Activated T-cell treated with anti-CD3 and anti-CD28 coated beads for 48 hours (primary cell): ENCODE measurements at regions not wholly inside any gene's neighbourhood (a gene's known extent, or its start where the extent isn't known, plus 50 kb on each side); places are given as distances from the start of the nearest gene placed in this dataset.

Experiments used
- DNase-seq: peaks from one replicate; pipeline ENCODE4 v3.0.0-alpha.2; 2020; ENCODE audit warnings: low read depth

GRCh38 chr22:48275412-48275811, 1513.0 kb downstream of the TBC1D22A start:
- DNase-seq = no peak

GRCh38 chr22:48270731-48271130, 1508.3 kb downstream of the TBC1D22A start:
- DNase-seq = no peak

GRCh38 chr22:48268771-48269552, 1506.5 kb downstream of the TBC1D22A start:
- no peak for DNase-seq

- DNase-seq = no peak
These were observed 1505.8 kb downstream of the TBC1D22A start for GRCh38 chr22:48268293-48268692.

GRCh38 chr22:48267681-48268080, 1505.2 kb downstream of the TBC1D22A start:
- DNase-seq = no peak

GRCh38 chr22:48265000-48265625, 1502.7 kb downstream of the TBC1D22A start:
- DNase-seq = no peak

- no peak for DNase-seq
These were observed 1502.1 kb downstream of the TBC1D22A start for GRCh38 chr22:48264586-48264985.

- DNase-seq = no peak
These were observed 1501.4 kb downstream of the TBC1D22A start for GRCh38 chr22:48263791-48264351.

GRCh38 chr22:48263431-48263765, 1500.9 kb downstream of the TBC1D22A start:
- no peak for DNase-seq

- DNase-seq = no peak
These were observed 1500.4 kb downstream of the TBC1D22A start for GRCh38 chr22:48262596-48263430.

- DNase-seq = no peak
These were observed 1499.3 kb downstream of the TBC1D22A start for GRCh38 chr22:48261706-48262105.

GRCh38 chr22:48261048-48261621, 1498.7 kb downstream of the TBC1D22A start:
- no peak for DNase-seq

- DNase-seq = no peak
These were observed 1497.7 kb downstream of the TBC1D22A start for GRCh38 chr22:48259991-48260670.

- no peak for DNase-seq
These were observed 1496.4 kb downstream of the TBC1D22A start for GRCh38 chr22:48258811-48259210.

- no peak for DNase-seq
These were observed 1495.7 kb downstream of the TBC1D22A start for GRCh38 chr22:48258064-48258701.

- no peak for DNase-seq
These were observed 1495.2 kb downstream of the TBC1D22A start for GRCh38 chr22:48257685-48258055.

- DNase-seq = no peak
These were observed 1494.6 kb downstream of the TBC1D22A start for GRCh38 chr22:48256776-48257684.

GRCh38 chr22:48256041-48256739, 1493.7 kb downstream of the TBC1D22A start:
- DNase-seq = no peak

GRCh38 chr22:48254311-48254873, 1491.9 kb downstream of the TBC1D22A start:
- no peak for DNase-seq
